GM10248 (cell line): ENCODE measurements at regions not wholly inside any gene's neighbourhood (a gene's known extent, or its start where the extent isn't known, plus 50 kb on each side); places are given as distances from the start of the nearest gene placed in this dataset.

ENCODE experiments used
- CTCF ChIA-PET: fragments of 300-600 bp; sonication (Branson Sonifier 250); formaldehyde crosslinking; extraction: SDS; loops from one replicate; lab custom pipeline; 2021; ENCODE audit warnings: antibody characterized with exemption; lab: Yijun Ruan, JAX
- POLR2A ChIA-PET: fragments of 350-650 bp; sonication (Branson Sonifier 250); formaldehyde crosslinking; extraction: SDS; loops from one replicate; lab custom pipeline; 2020; ENCODE audit warnings: antibody characterized with exemption; lab: Yijun Ruan, JAX
- DNase-seq: peaks from one replicate; pipeline ENCODE4 v3.0.0; 2012; ENCODE audit errors: extremely low spot score
- CTCF ChIP-seq: IDR thresholded peaks from 2 replicates; pipeline ENCODE4 v1.5.1; 2012; ENCODE audit warnings: mild to moderate bottlenecking, low read depth; ENCODE audit errors: extremely low read depth, missing control alignments, control extremely low read depth

- ChIA-PET CTCF (no interaction called here), POLR2A (no interaction called here)
- DNase-seq: no peak
- no peak for TF ChIP-seq CTCF
These were observed 472.3 kb upstream of the VSTM2A start for GRCh38 chr7:54069843-54070242.

DNA sequence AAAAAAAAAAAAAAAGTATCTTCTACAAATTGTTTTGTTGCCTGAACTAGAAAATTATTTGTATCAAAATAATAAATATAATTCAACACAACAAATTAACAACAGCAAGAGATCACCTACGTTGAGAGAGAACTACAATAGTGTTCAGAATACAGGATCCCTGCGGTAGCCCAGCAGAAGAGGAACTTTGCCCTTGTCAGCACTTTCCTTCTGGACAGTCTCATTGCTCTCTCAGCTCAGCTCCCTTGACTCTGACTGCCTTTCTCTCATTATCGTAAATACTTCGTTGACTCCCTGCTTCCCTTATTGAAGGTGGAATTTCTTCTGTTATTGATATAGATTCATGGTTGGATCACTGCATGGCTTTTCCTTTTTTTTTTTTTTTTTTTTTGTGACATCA is 469.5 kb upstream of the VSTM2A start:
- DNase-seq: no peak
- POLR2A ChIA-PET: no interaction called here
- TF ChIP-seq CTCF: no peak
- CTCF ChIA-PET: interaction anchor here (1.3 kb wide), 1 partner anchor 14 kb away, joined by 4 read pairs; no protein-coding TSS in a partner anchor

GRCh38 chr7:54076616-54077015 is 465.6 kb upstream of the VSTM2A start:
- CTCF ChIA-PET: no interaction called here
- POLR2A ChIA-PET: no interaction called here
- no peak for TF ChIP-seq CTCF
- no peak for DNase-seq

DNA sequence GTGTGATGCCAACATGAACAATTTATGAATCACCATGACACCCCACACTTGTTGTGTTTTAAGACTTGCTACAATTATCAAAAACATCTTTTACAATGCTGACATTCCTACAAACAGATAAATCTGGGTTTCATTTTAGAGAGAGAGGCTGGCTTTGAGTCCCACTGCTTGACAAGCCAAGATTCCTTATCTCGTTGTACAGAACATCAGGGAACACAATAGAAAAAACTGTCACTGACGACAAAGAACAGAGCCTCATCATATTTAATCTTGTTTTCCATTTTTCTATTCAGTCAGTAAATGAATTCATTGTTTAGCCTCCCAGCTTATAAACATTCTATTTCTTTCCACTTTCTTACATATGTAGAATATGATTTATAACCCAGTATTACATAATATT is 461.6 kb upstream of the VSTM2A start:
- ChIA-PET POLR2A (no interaction called here), CTCF (no interaction called here)
- DNase-seq: no peak
- no peak for TF ChIP-seq CTCF

DNA sequence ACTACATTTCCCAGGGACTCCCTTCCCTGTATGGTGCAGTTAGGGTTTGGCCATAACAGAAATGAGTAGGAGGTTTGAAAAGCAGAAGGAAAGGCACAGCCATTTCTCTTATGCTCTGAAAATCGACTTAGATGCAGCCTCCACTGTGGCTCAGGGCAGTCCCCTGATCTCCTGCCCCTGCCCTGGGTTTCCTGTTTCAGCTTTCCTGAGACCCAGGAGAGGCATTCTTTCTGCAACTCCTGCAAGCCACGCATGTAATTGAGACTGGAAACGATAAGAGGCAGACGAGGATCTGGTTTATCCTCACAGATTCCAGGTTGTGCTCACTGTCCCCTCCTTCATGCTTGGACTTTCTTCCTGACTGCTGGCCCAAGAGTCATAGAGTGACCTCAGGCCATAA is 461.2 kb upstream of the VSTM2A start:
- no peak for DNase-seq
- ChIA-PET CTCF (no interaction called here), POLR2A (no interaction called here)
- no peak for TF ChIP-seq CTCF

DNA sequence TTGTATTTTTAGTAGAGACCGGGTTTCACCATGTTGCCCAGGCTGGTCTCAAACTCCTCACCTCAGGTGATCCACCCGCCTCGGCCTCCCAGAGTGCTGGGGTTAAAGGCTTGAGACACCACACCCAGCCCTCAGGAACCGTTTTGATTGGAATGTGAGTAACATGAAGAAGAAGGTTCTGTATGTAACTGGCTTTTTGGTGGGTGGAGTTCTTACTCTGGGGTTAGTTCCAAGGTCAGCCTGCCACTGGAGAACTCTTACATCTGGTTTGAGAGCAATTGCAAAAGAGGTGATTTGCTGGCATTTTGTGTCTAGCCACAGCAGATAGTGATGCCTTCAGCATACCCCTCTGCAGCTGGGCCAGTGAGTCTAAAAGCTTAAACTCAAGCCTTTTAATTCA is 457.8 kb upstream of the VSTM2A start:
- no peak for TF ChIP-seq CTCF
- ChIA-PET POLR2A (no interaction called here), CTCF (no interaction called here)

More for the DNA sequence above, 457.8 kb upstream of the VSTM2A start:
- DNase-seq: no peak
